Fibroblast of lung (primary cell): ENCODE measurements at regions not wholly inside any gene's neighbourhood (a gene's known extent, or its start where the extent isn't known, plus 50 kb on each side); places are given as distances from the start of the nearest gene placed in this dataset.

ENCODE experiments used
- DNase-seq, 2 donors: peaks; one replicate each; pipeline versions ENCODE4 v3.0.0 to v3.0.0-alpha.2; 2010; ENCODE audit warnings: low read depth in 2 of 2
- H2AFZ ChIP-seq: 2 replicates; pipeline ENCODE4 v1.5.1; 2012; ENCODE audit warnings: low read length, control low read depth, inconsistent platforms
- H3K27ac ChIP-seq: 2 replicates; pipeline ENCODE4 v1.5.1; 2011; ENCODE audit warnings: low read length, control low read depth; ENCODE audit not compliant: insufficient read depth
- H3K27me3 ChIP-seq: 2 replicates; pipeline ENCODE4 v1.5.1; 2011; ENCODE audit warnings: mild to moderate bottlenecking, low read length; ENCODE audit not compliant: control insufficient read depth, insufficient read depth
- H3K36me3 ChIP-seq: 2 replicates; pipeline ENCODE4 v1.5.1; 2011; ENCODE audit warnings: low read length; ENCODE audit not compliant: control insufficient read depth, insufficient read depth
- H3K4me1 ChIP-seq: 2 replicates; pipeline ENCODE4 v1.5.1; 2011; ENCODE audit warnings: low read length; ENCODE audit not compliant: control insufficient read depth, insufficient read depth; ENCODE audit errors: extremely low read depth
- H3K4me2 ChIP-seq: 2 replicates; pipeline ENCODE4 v1.5.1; 2011; ENCODE audit warnings: low read length, control low read depth; ENCODE audit not compliant: insufficient read depth; ENCODE audit errors: extremely low read depth
- H3K4me3 ChIP-seq, 4 experiments: fragments of 200-600 bp in 1 of 4; sonication (generic) in 1 of 4; replicated peaks in 1 of 4; 2 replicates each; pipeline ENCODE4 v1.5.1; 2011 to 2016; ENCODE audit warnings: low read length in 4 of 4, low read depth in 3 of 4, mild to moderate bottlenecking in 3 of 4, control low read depth in 2 of 4, inconsistent platforms in 1 of 4, mixed read lengths in 1 of 4; ENCODE audit not compliant: insufficient read depth in 1 of 4; ENCODE audit errors: control extremely low read depth in 1 of 4
- H3K79me2 ChIP-seq: 2 replicates; pipeline ENCODE4 v1.5.1; 2012; ENCODE audit warnings: mild to moderate bottlenecking, low read length, inconsistent platforms; ENCODE audit not compliant: control insufficient read depth, insufficient read depth
- H3K9ac ChIP-seq: 2 replicates; pipeline ENCODE4 v1.5.1; 2011; ENCODE audit warnings: mild to moderate bottlenecking, low read length, control low read depth; ENCODE audit not compliant: insufficient read depth
- H3K9me3 ChIP-seq: 2 replicates; pipeline ENCODE4 v1.5.1; 2012; ENCODE audit warnings: low read depth, low read length; ENCODE audit not compliant: control insufficient read depth, insufficient read depth
- H4K20me1 ChIP-seq: 2 replicates; pipeline ENCODE4 v1.5.1; 2011; ENCODE audit warnings: low read length; ENCODE audit not compliant: control insufficient read depth, insufficient read depth; ENCODE audit errors: extremely low read depth
- CTCF ChIP-seq, 2 donors: IDR thresholded peaks in 1 of 2; conservative IDR thresholded peaks in 1 of 2; 1 replicate in 1 of 2; 2 replicates in 1 of 2; pipeline ENCODE4 v1.5.1; 2011 to 2012; ENCODE audit warnings: low read length in 2 of 2, control low read depth in 1 of 2, inconsistent platforms in 1 of 2, low read depth in 1 of 2, mild to moderate bottlenecking in 1 of 2
- EZH2 ChIP-seq: IDR thresholded peaks from 2 replicates; pipeline ENCODE4 v1.5.1; 2012; ENCODE audit warnings: low read length, control low read depth, mild to moderate bottlenecking; ENCODE audit errors: missing control alignments

GRCh38 chr7:19410106-19410505, 264.9 kb upstream of the FERD3L start:
- Histone ChIP-seq H3K4me1 (peaks cover under 1% of the 10 kb centered on the region), H3K9ac (no peak overlapping the region), H3K4me3 (no peak overlapping the region), H3K27ac (no peak overlapping the region), H3K79me2 (no peaks in the 10 kb centered on the region), H3K9me3 (no peaks in the 10 kb centered on the region), H3K36me3 (no peaks in the 10 kb centered on the region), H3K27me3 (no peaks in the 10 kb centered on the region), H4K20me1 (no peaks in the 10 kb centered on the region), H3K4me2 (no peak overlapping the region), H2AFZ (no peak overlapping the region)
- no peak for TF ChIP-seq CTCF (conservative IDR thresholded peaks at IDR 0.05 in 1 of 2, IDR thresholded peaks at IDR 0.05 in 1 of 2; ENCODE audit: low read depth in 1 of 2, low read length in 2 of 2)
- no peak for TF ChIP-seq EZH2
- DNase-seq = peak; percentile 39 to 61

- Histone ChIP-seq H3K4me3 (no peak overlapping the region), H3K27me3 (no peaks in the 10 kb centered on the region), H2AFZ (no peak overlapping the region), H3K9ac (no peak overlapping the region), H3K4me2 (no peak overlapping the region), H3K4me1 (peaks cover 2% of the 10 kb centered on the region), H3K9me3 (no peaks in the 10 kb centered on the region), H4K20me1 (no peaks in the 10 kb centered on the region), H3K79me2 (no peaks in the 10 kb centered on the region), H3K36me3 (no peaks in the 10 kb centered on the region), H3K27ac (no peak overlapping the region)
- DNase-seq = no peak
- TF ChIP-seq CTCF (conservative IDR thresholded peaks at IDR 0.05 in 1 of 2, IDR thresholded peaks at IDR 0.05 in 1 of 2; ENCODE audit: low read depth in 1 of 2, low read length in 2 of 2) (no peak), EZH2 (no peak)
These were observed 263.5 kb upstream of the FERD3L start for GRCh38 chr7:19408706-19409220.

GRCh38 chr7:19407270-19407669, 262.0 kb upstream of the FERD3L start:
- Histone ChIP-seq H3K36me3 (no peaks in the 10 kb centered on the region), H3K4me1 (peaks cover 2% of the 10 kb centered on the region), H3K4me2 (no peak overlapping the region), H3K27ac (no peak overlapping the region), H3K4me3 (no peak overlapping the region), H3K9ac (no peak overlapping the region), H3K27me3 (no peaks in the 10 kb centered on the region), H3K9me3 (no peaks in the 10 kb centered on the region), H2AFZ (no peak overlapping the region), H3K79me2 (no peaks in the 10 kb centered on the region), H4K20me1 (no peaks in the 10 kb centered on the region)
- TF ChIP-seq CTCF (conservative IDR thresholded peaks at IDR 0.05 in 1 of 2, IDR thresholded peaks at IDR 0.05 in 1 of 2; ENCODE audit: low read depth in 1 of 2, low read length in 2 of 2) = no peak
- no peak for TF ChIP-seq EZH2
- no peak for DNase-seq
